ENCODE measurements at regions not wholly inside any gene's neighbourhood (a gene's known extent, or its start where the extent isn't known, plus 50 kb on each side); places are given as distances from the start of the nearest gene placed in this dataset.

DNA sequence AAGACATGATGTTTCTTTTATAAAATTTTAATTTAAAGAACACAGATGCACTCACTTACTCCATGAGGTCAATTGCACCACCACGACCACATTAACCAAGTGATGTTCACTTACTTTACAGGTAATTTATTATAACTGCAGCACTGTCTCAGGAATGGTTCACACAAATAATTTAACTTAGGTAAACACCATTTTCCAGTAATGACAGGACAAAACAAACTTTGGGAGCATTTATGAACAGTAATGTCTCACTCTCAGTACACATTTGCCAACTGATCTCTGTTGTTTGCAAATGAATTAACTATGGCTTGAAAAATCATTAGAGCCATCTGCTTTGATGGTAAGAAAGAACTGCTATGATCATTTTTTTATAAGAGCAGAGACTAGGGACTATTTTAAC lies 150.4 kb downstream of the ETV1 start:
- no peaks in the 10 kb centered on the region for H3K27me3 ChIP-seq (ENCODE audit: low read length)
- no peak overlapping the region for H3K27ac ChIP-seq (ENCODE audit: low read depth, low read length)
- H3K36me3 ChIP-seq (ENCODE audit: low read length) = no peaks in the 10 kb centered on the region
- no peaks in the 10 kb centered on the region for H3F3A ChIP-seq (ENCODE audit: insufficient read depth)
- no peak overlapping the region for H3K9ac ChIP-seq (ENCODE audit: low read length)
- no peaks in the 10 kb centered on the region for H3K9me3 ChIP-seq (ENCODE audit: insufficient read depth, low read length)
- TF ChIP-seq EZH2phosphoT487 (conservative IDR thresholded peaks at IDR 0.05; ENCODE audit: low read length) = no peak
- TF ChIP-seq, protein P1, sequence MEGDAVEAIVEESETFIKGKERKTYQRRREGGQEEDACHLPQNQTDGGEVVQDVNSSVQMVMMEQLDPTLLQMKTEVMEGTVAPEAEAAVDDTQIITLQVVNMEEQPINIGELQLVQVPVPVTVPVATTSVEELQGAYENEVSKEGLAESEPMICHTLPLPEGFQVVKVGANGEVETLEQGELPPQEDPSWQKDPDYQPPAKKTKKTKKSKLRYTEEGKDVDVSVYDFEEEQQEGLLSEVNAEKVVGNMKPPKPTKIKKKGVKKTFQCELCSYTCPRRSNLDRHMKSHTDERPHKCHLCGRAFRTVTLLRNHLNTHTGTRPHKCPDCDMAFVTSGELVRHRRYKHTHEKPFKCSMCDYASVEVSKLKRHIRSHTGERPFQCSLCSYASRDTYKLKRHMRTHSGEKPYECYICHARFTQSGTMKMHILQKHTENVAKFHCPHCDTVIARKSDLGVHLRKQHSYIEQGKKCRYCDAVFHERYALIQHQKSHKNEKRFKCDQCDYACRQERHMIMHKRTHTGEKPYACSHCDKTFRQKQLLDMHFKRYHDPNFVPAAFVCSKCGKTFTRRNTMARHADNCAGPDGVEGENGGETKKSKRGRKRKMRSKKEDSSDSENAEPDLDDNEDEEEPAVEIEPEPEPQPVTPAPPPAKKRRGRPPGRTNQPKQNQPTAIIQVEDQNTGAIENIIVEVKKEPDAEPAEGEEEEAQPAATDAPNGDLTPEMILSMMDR (IDR thresholded peaks at IDR 0.05; ENCODE audit: insufficient read depth, low read length, poor library complexity, severe bottlenecking) = no peak
- no peak overlapping the region for H2AFZ ChIP-seq (ENCODE audit: low read depth, low read length, severe bottlenecking)
- no peaks in the 10 kb centered on the region for H4K20me1 ChIP-seq (ENCODE audit: low read depth, low read length)
- H3K79me2 ChIP-seq (ENCODE audit: insufficient read depth, low read length) = no peaks in the 10 kb centered on the region
- no peaks in the 10 kb centered on the region for H3K9me2 ChIP-seq (replicated peaks; ENCODE audit: insufficient read depth, low read length)
- no peak overlapping the region for H3K4me2 ChIP-seq (ENCODE audit: low read depth, low read length, poor library complexity, severe bottlenecking)
- no peak overlapping the region for H3K4me3 ChIP-seq (ENCODE audit: insufficient read depth, low read length, poor library complexity, severe bottlenecking)

All from SU-DHL-6 (cell line).